PC-3 (cell line): ENCODE measurements at regions not wholly inside any gene's neighbourhood (a gene's known extent, or its start where the extent isn't known, plus 50 kb on each side); places are given as distances from the start of the nearest gene placed in this dataset.

Source experiments
- ATAC-seq: fragments of 200-7000 bp; cut with Tn5 transposase; 2 replicates; pipeline ENCODE4 v1.9.1; 2020; ENCODE audit warnings: mild to moderate bottlenecking, moderate library complexity
- BruUV-seq: library from RNA; stranded (reverse); fragments of 400-500 nt; replicated peaks from 2 replicates; lab custom pipeline; 2021; lab: Mats Ljungman, UMichigan
- CTCF ChIA-PET: fragments of 300-600 bp; sonication (Branson Sonifier 250); formaldehyde crosslinking; loops from one replicate; lab custom pipeline; 2022; ENCODE audit warnings: antibody characterized with exemption; lab: Charles Lee
- POLR2A ChIA-PET: fragments of 300-600 bp; sonication (Branson Sonifier 250); formaldehyde crosslinking; loops from one replicate; lab custom pipeline; 2022; ENCODE audit warnings: antibody characterized with exemption; ENCODE audit not compliant: unreplicated experiment; lab: Charles Lee
- DNase-seq: peaks from one replicate; pipeline ENCODE4 v3.0.0-alpha.2; 2015
- H2AFZ ChIP-seq: fragments of 300-600 bp; sonication (generic); 2 replicates; pipeline ENCODE4 v1.6.0; 2016; ENCODE audit warnings: antibody characterized with exemption, low read length
- H3F3A ChIP-seq: fragments of 300-600 bp; sonication (generic); one replicate; pipeline ENCODE4 v1.6.0; 2017; ENCODE audit warnings: antibody characterized with exemption, low read length, control low read depth, mild to moderate bottlenecking; ENCODE audit not compliant: unreplicated experiment
- H3K27ac ChIP-seq: fragments of 300-600 bp; sonication (generic); 2 replicates; pipeline ENCODE4 v1.5.1; 2016; ENCODE audit warnings: mild to moderate bottlenecking, low read length
- H3K27me3 ChIP-seq: fragments of 300-600 bp; sonication (generic); 2 replicates; pipeline ENCODE4 v1.6.1; 2016; ENCODE audit warnings: low read length, mixed read lengths
- H3K36me3 ChIP-seq: fragments of 300-600 bp; sonication (generic); 2 replicates; pipeline ENCODE4 v1.6.1; 2016; ENCODE audit warnings: low read depth, mixed run types, low read length, mixed read lengths
- H3K4me1 ChIP-seq: fragments of 300-600 bp; sonication (generic); 2 replicates; pipeline ENCODE4 v1.5.1; 2016; ENCODE audit warnings: low read length; ENCODE audit not compliant: insufficient read depth
- H3K4me2 ChIP-seq: fragments of 300-600 bp; sonication (generic); 2 replicates; pipeline ENCODE4 v1.6.0; 2016; ENCODE audit warnings: low read length
- H3K4me3 ChIP-seq: fragments of 300-600 bp; sonication (generic); 2 replicates; pipeline ENCODE4 v1.5.1; 2016; ENCODE audit warnings: mild to moderate bottlenecking, low read length, mixed read lengths
- H3K79me2 ChIP-seq: fragments of 300-600 bp; sonication (generic); 2 replicates; pipeline ENCODE4 v1.6.1; 2017; ENCODE audit warnings: low read length, mixed read lengths
- H3K9ac ChIP-seq: fragments of 300-600 bp; sonication (generic); 2 replicates; pipeline ENCODE4 v1.6.0; 2016; ENCODE audit warnings: mild to moderate bottlenecking, low read length
- H3K9me2 ChIP-seq: fragments of 300-600 bp; sonication (generic); replicated peaks from 2 replicates; pipeline ENCODE4 v1.6.1; 2016; ENCODE audit warnings: mixed run types, low read length, mixed read lengths
- H3K9me3 ChIP-seq: fragments of 300-600 bp; sonication (generic); 2 replicates; pipeline ENCODE4 v1.6.1; 2016; ENCODE audit warnings: low read length, mixed read lengths
- H4K20me1 ChIP-seq: fragments of 300-600 bp; sonication (generic); 2 replicates; pipeline ENCODE4 v1.6.1; 2016; ENCODE audit warnings: low read length, mixed read lengths
- CTCF ChIP-seq: fragments of 300-600 bp; sonication (generic); conservative IDR thresholded peaks from 2 replicates; pipeline ENCODE4 v1.5.1; 2017; ENCODE audit warnings: antibody characterized with exemption, low read depth, mild to moderate bottlenecking, low read length
- EZH2 ChIP-seq: fragments of 300-600 bp; sonication (generic); IDR thresholded peaks from one replicate; pipeline ENCODE4 v1.6.1; 2017; ENCODE audit warnings: antibody characterized with exemption, mild to moderate bottlenecking, low read length; ENCODE audit not compliant: unreplicated experiment
- EZH2phosphoT487 ChIP-seq: fragments of 300-600 bp; sonication (generic); IDR thresholded peaks from 2 replicates; pipeline ENCODE4 v1.6.1; 2018; ENCODE audit warnings: mild to moderate bottlenecking, antibody characterized with exemption, low read length, borderline replicate concordance
- intact Hi-C: fragments of 100-400 bp; cut with micrococcal nuclease; formaldehyde crosslinking; loops from 2 replicates; pipeline ENCODE4 v1.9.0; 2023

GRCh38 chr4:182000077-182000476 lies 243.1 kb upstream of the TENM3 start:
- no peak overlapping the region for H3K9ac ChIP-seq
- H3K4me2 ChIP-seq, result no peak overlapping the region
- DNase-seq (no peak), ATAC-seq (no peak)
- H3K4me1 ChIP-seq, result no peaks in the 10 kb centered on the region
- H4K20me1 ChIP-seq, result no peaks in the 10 kb centered on the region
- no TSS peak for BruUV-seq
- H3F3A ChIP-seq, result no peaks in the 10 kb centered on the region
- no peaks in the 10 kb centered on the region for H3K9me3 ChIP-seq
- H3K27ac ChIP-seq, result no peak overlapping the region
- POLR2A ChIA-PET, result no interaction called here
- H3K36me3 ChIP-seq, result no peaks in the 10 kb centered on the region
- CTCF ChIA-PET, result no interaction called here
- H3K4me3 ChIP-seq, result no peak overlapping the region
- H2AFZ ChIP-seq, result no peak overlapping the region
- no peaks in the 10 kb centered on the region for H3K79me2 ChIP-seq
- TF ChIP-seq EZH2phosphoT487 (no peak), EZH2 (no peak), CTCF (no peak)
- H3K27me3 ChIP-seq, result no peaks in the 10 kb centered on the region; the same call in 1 of the 2 replicates
- intact Hi-C loops, result no loop called here
- H3K9me2 ChIP-seq, result no peaks in the 10 kb centered on the region

- BruUV-seq, result no TSS peak
- POLR2A ChIA-PET, result no interaction called here
- no peak overlapping the region for H3K27ac ChIP-seq
Observed at GRCh38 chr4:182010876-182011275, 232.3 kb upstream of the TENM3 start.

GRCh38 chr4:182014164-182014563 lies 229.0 kb upstream of the TENM3 start:
- DNase-seq, result no peak
- no peak overlapping the region for H3K4me2 ChIP-seq
- intact Hi-C loops, result no loop called here
- no peak overlapping the region for H3K27ac ChIP-seq
- H2AFZ ChIP-seq, result no peak overlapping the region
- H3K27me3 ChIP-seq, result no peaks in the 10 kb centered on the region
- no peaks in the 10 kb centered on the region for H3K9me2 ChIP-seq
- H3K36me3 ChIP-seq, result no peaks in the 10 kb centered on the region
- no peak overlapping the region for H3K9ac ChIP-seq
- BruUV-seq, result no TSS peak
- H3K4me3 ChIP-seq, result no peak overlapping the region
- H3K4me1 ChIP-seq, result no peaks in the 10 kb centered on the region
- ATAC-seq, result no peak
- no peaks in the 10 kb centered on the region for H4K20me1 ChIP-seq
- H3F3A ChIP-seq, result no peaks in the 10 kb centered on the region
- H3K79me2 ChIP-seq, result no peaks in the 10 kb centered on the region
- no peaks in the 10 kb centered on the region for H3K9me3 ChIP-seq
- POLR2A ChIA-PET, result no interaction called here
- TF ChIP-seq CTCF, result no peak
- TF ChIP-seq EZH2phosphoT487, result no peak
- no peak for TF ChIP-seq EZH2
- CTCF ChIA-PET, result no interaction called here

More at GRCh38 chr4:182010876-182011275, 232.3 kb upstream of the TENM3 start:
- Histone ChIP-seq H3K4me2 (no peak overlapping the region), H3K9ac (no peak overlapping the region), H2AFZ (no peak overlapping the region), H3K9me2 (no peaks in the 10 kb centered on the region), H3K4me1 (no peaks in the 10 kb centered on the region), H3K9me3 (no peaks in the 10 kb centered on the region), H3K27me3 (no peaks in the 10 kb centered on the region), H4K20me1 (no peaks in the 10 kb centered on the region), H3K36me3 (no peaks in the 10 kb centered on the region), H3K4me3 (no peak overlapping the region), H3K79me2 (no peaks in the 10 kb centered on the region), H3F3A (no peaks in the 10 kb centered on the region)
- TF ChIP-seq EZH2phosphoT487, result no peak
- TF ChIP-seq EZH2, result no peak
- no peak for TF ChIP-seq CTCF
- ATAC-seq, result no peak
- DNase-seq, result no peak
- CTCF ChIA-PET, result no interaction called here
- intact Hi-C loops, result no loop called here
